CD4-positive, alpha-beta T cell treated with Interleukin-10 for 1 hour (primary cell): ENCODE measurements at regions not wholly inside any gene's neighbourhood (a gene's known extent, or its start where the extent isn't known, plus 50 kb on each side); places are given as distances from the start of the nearest gene placed in this dataset.

Source experiments
- DNase-seq: peaks from one replicate; pipeline ENCODE4 v3.0.0-alpha.2; 2020

- DNase-seq, result no peak
Measured at GRCh38 chr12:126139355-126139754, 1074.1 kb downstream of the AACS start.

GRCh38 chr12:126144603-126145002 is 1079.4 kb downstream of the AACS start:
- no peak for DNase-seq

GRCh38 chr12:126147321-126147720 is 1082.1 kb downstream of the AACS start:
- no peak for DNase-seq

GRCh38 chr12:126156806-126157574 is 1091.8 kb downstream of the AACS start:
- no peak for DNase-seq

GRCh38 chr12:126157575-126157966 is 1092.3 kb downstream of the AACS start:
- DNase-seq, result no peak

GRCh38 chr12:126159139-126159538 is 1093.9 kb downstream of the AACS start:
- DNase-seq, result no peak

GRCh38 chr12:126160912-126161311 is 1095.7 kb downstream of the AACS start:
- no peak for DNase-seq

- no peak for DNase-seq
Measured at GRCh38 chr12:126163984-126164383, 1098.7 kb downstream of the AACS start.

GRCh38 chr12:126171937-126172559 is 1106.8 kb downstream of the AACS start:
- DNase-seq, result no peak

- DNase-seq, result no peak
Measured at GRCh38 chr12:126182619-126183236, 1117.5 kb downstream of the AACS start.

GRCh38 chr12:126185025-126185424 is 1119.8 kb downstream of the AACS start:
- DNase-seq, result no peak

- no peak for DNase-seq
Measured at GRCh38 chr12:126189856-126190255, 1124.6 kb downstream of the AACS start.

- DNase-seq, result no peak
Measured at GRCh38 chr12:126191031-126191891, 1126.0 kb downstream of the AACS start.

GRCh38 chr12:126191949-126192348 is 1126.7 kb downstream of the AACS start:
- no peak for DNase-seq

GRCh38 chr12:126193190-126193589 is 1128.0 kb downstream of the AACS start:
- no peak for DNase-seq

GRCh38 chr12:126196263-126196662 is 1131.0 kb downstream of the AACS start:
- DNase-seq, result no peak

GRCh38 chr12:126198516-126198915 is 1133.3 kb downstream of the AACS start:
- no peak for DNase-seq

GRCh38 chr12:126198966-126199692 is 1133.9 kb downstream of the AACS start:
- DNase-seq, result no peak

GRCh38 chr12:126201981-126202537 is 1136.8 kb downstream of the AACS start:
- DNase-seq, result no peak

GRCh38 chr12:126204326-126204725 is 1139.1 kb downstream of the AACS start:
- no peak for DNase-seq

- DNase-seq, result no peak
Measured at GRCh38 chr12:126210026-126210425, 1144.8 kb downstream of the AACS start.

- no peak for DNase-seq
Measured at GRCh38 chr12:126210448-126210847, 1145.2 kb downstream of the AACS start.
